HCT116 (cell line): ENCODE measurements at regions not wholly inside any gene's neighbourhood (a gene's known extent, or its start where the extent isn't known, plus 50 kb on each side); places are given as distances from the start of the nearest gene placed in this dataset.

ENCODE experiments used
- ATAC-seq: fragments of 200-7000 bp; cut with Tn5 transposase; 2 replicates; pipeline ENCODE4 v1.9.1; 2020; ENCODE audit warnings: mild to moderate bottlenecking, moderate library complexity
- BruUV-seq: library from RNA; stranded (reverse); fragments of 400-500 nt; replicated peaks from 2 replicates; lab custom pipeline; 2021; lab: Mats Ljungman, UMichigan
- CTCF ChIA-PET: fragments of 300-600 bp; sonication (Branson Sonifier 250); formaldehyde crosslinking; loops from one replicate; lab custom pipeline; 2021; ENCODE audit warnings: antibody characterized with exemption; lab: Charles Lee
- POLR2A ChIA-PET: fragments of 300-600, 350-600 bp; sonication (Branson Sonifier 250); formaldehyde crosslinking; loops from one replicate; lab custom pipeline; 2021; ENCODE audit warnings: antibody characterized with exemption; lab: Charles Lee
- RAD21 ChIA-PET, 2 experiments: fragments of 300-600 bp; sonication (Branson Sonifier 250); formaldehyde crosslinking; loops; one replicate each; lab custom pipeline; 2023; ENCODE audit warnings: low total read pairs in 2 of 2; ENCODE audit not compliant: uncharacterized antibody in 2 of 2, unreplicated experiment in 2 of 2, low non-redundant PET in 1 of 2; lab: Charles Lee
- DNase-seq: peaks from one replicate; pipeline ENCODE4 v3.0.0-alpha.2; 2010; ENCODE audit warnings: low read depth, low spot score
- H2AFZ ChIP-seq: fragments of 200-600 bp; shearing (Covaris generic), sonication (generic); 2 replicates; pipeline ENCODE4 v1.6.1; 2017; ENCODE audit warnings: low read depth, mixed run types, mixed read lengths, antibody characterized with exemption, low read length; ENCODE audit not compliant: poor library complexity, severe bottlenecking
- H3K27ac ChIP-seq: 2 replicates; pipeline ENCODE4 v1.5.1; 2012; ENCODE audit warnings: low read depth, low read length
- H3K27me3 ChIP-seq: fragments of 200-600 bp; sonication (generic); 2 replicates; pipeline ENCODE4 v1.6.1; 2016; ENCODE audit warnings: mixed run types, low read length, mixed read lengths; ENCODE audit not compliant: insufficient read depth
- H3K36me3 ChIP-seq, 2 experiments: fragments of 200-500 bp in 1 of 2; fragments of 200-600 bp in 1 of 2; sonication (Bioruptor generic) in 1 of 2; sonication (generic) in 1 of 2; 2 replicates each; pipeline versions ENCODE4 v1.5.1 to v1.6.1; 2014 to 2016; ENCODE audit warnings: low read length in 2 of 2, inconsistent platforms in 1 of 2, mixed read lengths in 1 of 2, mixed run types in 1 of 2; ENCODE audit not compliant: insufficient read depth in 2 of 2, control insufficient read depth in 1 of 2
- H3K4me1 ChIP-seq, 2 experiments: fragments of 200-600 bp in 1 of 2; sonication (generic) in 1 of 2; 2 replicates each; pipeline versions ENCODE4 v1.5.1 to v1.6.1; 2012 to 2017; ENCODE audit warnings: low read length in 2 of 2, inconsistent platforms in 1 of 2, mild to moderate bottlenecking in 1 of 2, mixed read lengths in 1 of 2, mixed run types in 1 of 2, moderate library complexity in 1 of 2; ENCODE audit not compliant: insufficient read depth in 2 of 2, control insufficient read depth in 1 of 2
- H3K4me2 ChIP-seq: fragments of 200-600 bp; sonication (generic); 2 replicates; pipeline ENCODE4 v1.6.1; 2017; ENCODE audit warnings: mixed run types, low read length, mixed read lengths
- H3K4me3 ChIP-seq, 2 experiments: fragments of 200-600 bp in 1 of 2; sonication (generic) in 1 of 2; replicated peaks in 1 of 2; 2 replicates each; pipeline ENCODE4 v1.5.1; 2011 to 2016; ENCODE audit warnings: low read length in 2 of 2, control low read depth in 1 of 2, low read depth in 1 of 2, mild to moderate bottlenecking in 1 of 2, mixed read lengths in 1 of 2, mixed run types in 1 of 2
- H3K79me2 ChIP-seq: fragments of 200-600 bp; sonication (generic); 2 replicates; pipeline ENCODE4 v1.6.1; 2017; ENCODE audit warnings: mild to moderate bottlenecking, mixed run types, low read length, moderate library complexity, mixed read lengths; ENCODE audit not compliant: insufficient read depth
- H3K9ac ChIP-seq: fragments of 200-600 bp; sonication (generic); 2 replicates; pipeline ENCODE4 v1.6.1; 2016; ENCODE audit warnings: low read length, mixed read lengths
- H3K9me2 ChIP-seq: fragments of 200-600 bp; sonication (generic), shearing (Covaris generic); 2 replicates; pipeline ENCODE4 v1.6.1; 2017; ENCODE audit warnings: mixed run types, mild to moderate bottlenecking, moderate library complexity; ENCODE audit not compliant: insufficient read depth
- H3K9me3 ChIP-seq, 2 experiments: fragments of 200-500 bp in 1 of 2; fragments of 200-600 bp in 1 of 2; sonication (Bioruptor generic) in 1 of 2; sonication (generic) in 1 of 2; 2 replicates each; pipeline ENCODE4 v1.6.1; 2014 to 2017; ENCODE audit warnings: low read length in 2 of 2, mixed read lengths in 2 of 2, inconsistent platforms in 1 of 2, low read depth in 1 of 2, mild to moderate bottlenecking in 1 of 2, mixed run types in 1 of 2, moderate library complexity in 1 of 2; ENCODE audit not compliant: control insufficient read depth in 1 of 2, insufficient read depth in 1 of 2
- H4K20me1 ChIP-seq: fragments of 200-600 bp; sonication (generic), shearing (Covaris generic); 2 replicates; pipeline ENCODE4 v1.6.1; 2017; ENCODE audit warnings: mixed run types, mild to moderate bottlenecking, moderate library complexity; ENCODE audit not compliant: insufficient read depth
- CBX3 ChIP-seq: IDR thresholded peaks from 2 replicates; pipeline ENCODE4 v1.6.1; 2012; ENCODE audit warnings: low read depth
- CEBPB ChIP-seq: IDR thresholded peaks from 2 replicates; pipeline ENCODE4 v1.6.1; 2012; ENCODE audit warnings: low read depth
- TCF7L2 ChIP-seq: IDR thresholded peaks from 2 replicates; pipeline ENCODE4 v1.7.0; 2011; ENCODE audit warnings: borderline replicate concordance, inconsistent platforms; ENCODE audit not compliant: insufficient read depth, insufficient read length; ENCODE audit errors: extremely low read depth
- ZFX ChIP-seq: fragments of 450-650 bp; IDR thresholded peaks from 2 replicates; pipeline ENCODE4 v1.6.1; 2017
- intact Hi-C: fragments of 100-400 bp; cut with micrococcal nuclease; formaldehyde crosslinking; loops from 2 replicates; pipeline ENCODE4 v1.10.0; 2022
- TF ChIP-seq, protein P1 (sequence below), 3 experiments: fragments of 200-600 bp in 1 of 3; sonication (generic) in 1 of 3; IDR thresholded peaks in 2 of 3; conservative IDR thresholded peaks in 1 of 3; 2 replicates each; pipeline ENCODE4 v1.5.1; 2012 to 2017; ENCODE audit warnings: low read depth in 2 of 3, low read length in 2 of 3, antibody characterized with exemption in 1 of 3, borderline replicate concordance in 1 of 3, control low read depth in 1 of 3, mild to moderate bottlenecking in 1 of 3, mixed read lengths in 1 of 3, mixed run types in 1 of 3, moderate library complexity in 1 of 3; ENCODE audit not compliant: insufficient read depth in 1 of 3
- TF ChIP-seq, protein P2 (sequence below): IDR thresholded peaks from 2 replicates; pipeline ENCODE4 v1.6.1; 2012

DNA sequence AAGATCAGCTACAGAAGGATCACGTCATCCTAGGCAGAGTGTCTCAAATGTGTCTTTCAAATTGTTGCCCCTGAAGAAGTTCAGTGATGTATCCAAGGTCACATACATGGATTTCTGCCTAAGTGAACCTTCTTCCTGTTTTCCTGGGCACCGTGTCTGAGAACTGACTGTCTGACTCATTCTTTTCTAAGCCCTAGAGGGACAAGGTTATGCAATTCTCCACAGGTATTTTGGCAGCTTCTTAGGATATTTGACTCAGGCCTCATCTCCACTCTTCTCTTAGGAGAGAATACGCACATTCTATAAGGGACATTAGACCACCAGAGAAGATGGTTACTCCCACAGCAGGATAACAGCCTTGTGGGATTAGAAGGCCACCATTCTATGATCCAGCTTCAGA is 391.9 kb upstream of the THBS1 start (continued):
- TF ChIP-seq CEBPB (peak; percentile 92), CBX3 (no peak)

DNA sequence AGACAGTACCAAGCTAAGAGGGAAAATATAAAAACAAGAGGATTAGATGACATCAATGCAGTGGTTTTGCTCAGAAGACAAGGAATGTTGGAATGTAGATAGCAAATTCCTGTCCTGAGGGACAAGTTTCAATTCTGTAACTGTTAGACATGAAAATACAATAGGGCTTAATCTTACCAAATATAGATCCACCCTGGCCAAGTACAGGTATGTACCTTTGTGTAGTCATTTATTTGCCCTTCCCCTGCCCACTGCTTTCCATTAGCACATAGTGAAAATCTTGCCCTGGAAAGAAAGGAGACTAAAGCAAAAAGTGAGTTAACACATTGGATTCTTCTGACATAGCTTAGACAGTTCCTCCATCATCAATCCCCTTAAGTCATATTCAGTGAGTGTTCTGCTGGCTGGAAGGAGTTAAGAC is 389.0 kb upstream of the THBS1 start:
- H3K27me3 ChIP-seq, result no peaks in the 10 kb centered on the region
- peaks cover 5 to 32% of the 10 kb centered on the region in 2 experiments for H3K4me1 ChIP-seq
- no TSS peak for BruUV-seq
- TF ChIP-seq, protein P1, sequence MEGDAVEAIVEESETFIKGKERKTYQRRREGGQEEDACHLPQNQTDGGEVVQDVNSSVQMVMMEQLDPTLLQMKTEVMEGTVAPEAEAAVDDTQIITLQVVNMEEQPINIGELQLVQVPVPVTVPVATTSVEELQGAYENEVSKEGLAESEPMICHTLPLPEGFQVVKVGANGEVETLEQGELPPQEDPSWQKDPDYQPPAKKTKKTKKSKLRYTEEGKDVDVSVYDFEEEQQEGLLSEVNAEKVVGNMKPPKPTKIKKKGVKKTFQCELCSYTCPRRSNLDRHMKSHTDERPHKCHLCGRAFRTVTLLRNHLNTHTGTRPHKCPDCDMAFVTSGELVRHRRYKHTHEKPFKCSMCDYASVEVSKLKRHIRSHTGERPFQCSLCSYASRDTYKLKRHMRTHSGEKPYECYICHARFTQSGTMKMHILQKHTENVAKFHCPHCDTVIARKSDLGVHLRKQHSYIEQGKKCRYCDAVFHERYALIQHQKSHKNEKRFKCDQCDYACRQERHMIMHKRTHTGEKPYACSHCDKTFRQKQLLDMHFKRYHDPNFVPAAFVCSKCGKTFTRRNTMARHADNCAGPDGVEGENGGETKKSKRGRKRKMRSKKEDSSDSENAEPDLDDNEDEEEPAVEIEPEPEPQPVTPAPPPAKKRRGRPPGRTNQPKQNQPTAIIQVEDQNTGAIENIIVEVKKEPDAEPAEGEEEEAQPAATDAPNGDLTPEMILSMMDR (IDR thresholded peaks at IDR 0.05 in 2 of 3, conservative IDR thresholded peaks at IDR 0.05 in 1 of 3; ENCODE audit: borderline replicate concordance in 1 of 3, insufficient read depth in 1 of 3, low read depth in 2 of 3, low read length in 2 of 3), result no peak
- no peak overlapping the region for H3K9ac ChIP-seq
- CTCF ChIA-PET, result no interaction called here
- no peak for DNase-seq
- H3K4me3 ChIP-seq, result no peak overlapping the region
- no peaks in the 10 kb centered on the region for H3K9me2 ChIP-seq
- no peaks in the 10 kb centered on the region for H4K20me1 ChIP-seq
- no peaks in the 10 kb centered on the region for H3K79me2 ChIP-seq
- H3K9me3 ChIP-seq, result no peaks in the 10 kb centered on the region
- no peaks in the 10 kb centered on the region for H3K36me3 ChIP-seq
- H2AFZ ChIP-seq, result no peak overlapping the region
- ATAC-seq, result no peak
- H3K27ac ChIP-seq, result no peak overlapping the region
- RAD21 ChIA-PET, result no interaction called here
- POLR2A ChIA-PET, result no interaction called here
- intact Hi-C loops, result no loop called here
- no peak overlapping the region for H3K4me2 ChIP-seq

DNA sequence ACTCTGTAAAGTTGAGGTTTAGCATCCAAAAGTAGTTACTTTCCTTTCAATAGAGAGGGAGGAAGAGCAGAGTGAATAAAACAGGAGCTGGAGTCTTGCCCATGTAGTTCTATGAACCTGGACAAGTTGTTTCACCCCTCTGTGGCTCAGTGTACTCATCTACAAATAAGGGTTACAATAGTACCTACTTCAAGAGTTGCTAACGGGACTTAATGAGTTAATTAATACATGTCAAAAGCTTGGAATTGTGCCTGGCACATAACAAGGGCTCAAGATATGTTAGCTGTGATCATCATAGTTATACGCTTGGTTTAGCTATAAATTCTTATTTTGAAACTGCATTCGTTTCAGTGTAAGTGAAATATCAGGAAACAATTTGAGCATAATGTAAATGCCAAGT is 388.5 kb upstream of the THBS1 start:
- ATAC-seq (no peak), DNase-seq (no peak)
- RAD21 ChIA-PET, result no interaction called here
- Histone ChIP-seq H3K27me3 (no peaks in the 10 kb centered on the region), H3K4me2 (no peak overlapping the region), H3K79me2 (no peaks in the 10 kb centered on the region), H3K36me3 (no peaks in the 10 kb centered on the region), H3K4me3 (no peak overlapping the region), H2AFZ (no peak overlapping the region), H4K20me1 (no peaks in the 10 kb centered on the region), H3K4me1 (peaks cover 5 to 32% of the 10 kb centered on the region in 2 experiments)
- no TSS peak for BruUV-seq
- CTCF ChIA-PET, result interaction anchor here (1.1 kb wide), 1 partner anchor 388 kb away, joined by 3 read pairs; no protein-coding TSS in a partner anchor
- POLR2A ChIA-PET, result no interaction called here
- TF ChIP-seq ZFX, result no peak
- no peak for TF ChIP-seq CEBPB
- TF ChIP-seq, protein P2, sequence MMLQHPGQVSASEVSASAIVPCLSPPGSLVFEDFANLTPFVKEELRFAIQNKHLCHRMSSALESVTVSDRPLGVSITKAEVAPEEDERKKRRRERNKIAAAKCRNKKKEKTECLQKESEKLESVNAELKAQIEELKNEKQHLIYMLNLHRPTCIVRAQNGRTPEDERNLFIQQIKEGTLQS, result no peak
- no peak for TF ChIP-seq TCF7L2
- TF ChIP-seq, all 23 proteins: peak for 0
- H3K9ac ChIP-seq, result no peak overlapping the region
- H3K27ac ChIP-seq, result no peak overlapping the region
- intact Hi-C loops, result no loop called here
- no peaks in the 10 kb centered on the region for H3K9me2 ChIP-seq
- H3K9me3 ChIP-seq, result no peaks in the 10 kb centered on the region
